IMR-90 (cell line): ENCODE measurements at regions not wholly inside any gene's neighbourhood (a gene's known extent, or its start where the extent isn't known, plus 50 kb on each side); places are given as distances from the start of the nearest gene placed in this dataset.

Source experiments
- ATAC-seq: fragments of 200-7000 bp; cut with Tn5 transposase; 2 replicates; pipeline ENCODE4 v1.9.1; 2020; ENCODE audit warnings: low read depth, mild to moderate bottlenecking, moderate library complexity
- BruUV-seq: library from RNA; stranded (reverse); fragments of 400-500 nt; replicated peaks from 2 replicates; lab custom pipeline; 2021; lab: Mats Ljungman, UMichigan
- CTCF ChIA-PET: fragments of 300-600 bp; formaldehyde crosslinking; extraction: SDS; loops from one replicate; lab custom pipeline; 2021; ENCODE audit warnings: antibody characterized with exemption; lab: Yijun Ruan, JAX
- POLR2A ChIA-PET: fragments of 300-600 bp; sonication (Branson Sonifier 250); formaldehyde crosslinking; loops from one replicate; lab custom pipeline; 2022; ENCODE audit warnings: antibody characterized with exemption; ENCODE audit not compliant: unreplicated experiment; lab: Charles Lee
- DNase-seq: peaks from one replicate; pipeline ENCODE4 v3.0.0; 2013
- H2AFZ ChIP-seq: replicated peaks from 2 replicates; pipeline ENCODE3; 2013; ENCODE audit warnings: low read length, mild to moderate bottlenecking; ENCODE audit not compliant: poor library complexity
- H2AK5ac ChIP-seq: 2 replicates; pipeline ENCODE4 v1.6.1; 2013; ENCODE audit warnings: low read depth, low read length, inconsistent platforms
- H2AK9ac ChIP-seq: replicated peaks from 2 replicates; pipeline ENCODE3; 2013; ENCODE audit warnings: mild to moderate bottlenecking, low read depth, low read length, moderate library complexity; ENCODE audit not compliant: poor library complexity
- H2BK120ac ChIP-seq: 2 replicates; pipeline ENCODE4 v1.6.1; 2013; ENCODE audit warnings: low read depth, low read length, inconsistent platforms
- H2BK15ac ChIP-seq: 3 replicates; pipeline ENCODE4 v1.6.1; 2013; ENCODE audit warnings: low read depth, low read length, inconsistent platforms
- H2BK20ac ChIP-seq: 2 replicates; pipeline ENCODE4 v1.6.1; 2013; ENCODE audit warnings: low read depth, mild to moderate bottlenecking, inconsistent platforms, low read length, moderate library complexity
- H2BK5ac ChIP-seq: 2 replicates; pipeline ENCODE4 v1.6.1; 2013; ENCODE audit warnings: mild to moderate bottlenecking, low read depth, low read length, inconsistent platforms; ENCODE audit not compliant: poor library complexity, severe bottlenecking
- H3K14ac ChIP-seq: replicated peaks from 2 replicates; pipeline ENCODE4 v1.6.1; 2013; ENCODE audit warnings: low read depth, low read length, inconsistent platforms
- H3K18ac ChIP-seq: 2 replicates; pipeline ENCODE4 v1.6.1; 2013; ENCODE audit warnings: low read depth, low read length, control low read depth
- H3K23ac ChIP-seq: 2 replicates; pipeline ENCODE4 v1.6.1; 2013; ENCODE audit warnings: low read depth, low read length, inconsistent platforms
- H3K27ac ChIP-seq: 2 replicates; pipeline ENCODE4 v1.5.1; 2013; ENCODE audit warnings: mild to moderate bottlenecking, control low read depth, low read length; ENCODE audit not compliant: insufficient read depth
- H3K27me3 ChIP-seq: 2 replicates; pipeline ENCODE4 v1.6.1; 2013; ENCODE audit warnings: low read length; ENCODE audit not compliant: control insufficient read depth, insufficient read depth
- H3K36me3 ChIP-seq: 2 replicates; pipeline ENCODE4 v1.6.1; 2013; ENCODE audit warnings: low read length, mixed read lengths; ENCODE audit not compliant: control insufficient read depth, insufficient read depth
- H3K4ac ChIP-seq: 2 replicates; pipeline ENCODE4 v1.6.1; 2013; ENCODE audit warnings: low read depth, low read length, inconsistent platforms
- H3K4me1 ChIP-seq: 2 replicates; pipeline ENCODE4 v1.6.1; 2013; ENCODE audit warnings: low read length, mixed read lengths; ENCODE audit not compliant: control insufficient read depth, insufficient read depth
- H3K4me2 ChIP-seq: 2 replicates; pipeline ENCODE4 v1.6.1; 2013; ENCODE audit warnings: low read depth, mild to moderate bottlenecking, control low read depth, low read length, moderate library complexity
- H3K4me3 ChIP-seq: 2 replicates; pipeline ENCODE4 v1.5.1; 2013; ENCODE audit warnings: low read depth, mild to moderate bottlenecking, control low read depth, low read length, moderate library complexity; ENCODE audit not compliant: insufficient read depth
- H3K56ac ChIP-seq: 2 replicates; pipeline ENCODE4 v1.6.1; 2013; ENCODE audit warnings: low read length, inconsistent platforms; ENCODE audit not compliant: insufficient read depth; ENCODE audit errors: extremely low read depth
- H3K79me1 ChIP-seq, 2 experiments: 2 replicates each; pipeline ENCODE4 v1.6.1; 2013; ENCODE audit warnings: low read length in 2 of 2, inconsistent platforms in 1 of 2, low read depth in 1 of 2
- H3K9ac ChIP-seq: 2 replicates; pipeline ENCODE4 v1.6.1; 2013; ENCODE audit warnings: low read depth, low read length, control low read depth
- H3K9me1 ChIP-seq: 2 replicates; pipeline ENCODE4 v1.6.1; 2013; ENCODE audit warnings: low read length, inconsistent platforms; ENCODE audit not compliant: insufficient read depth
- H3K9me3 ChIP-seq: 2 replicates; pipeline ENCODE4 v1.6.1; 2013; ENCODE audit warnings: low read length; ENCODE audit not compliant: control insufficient read depth, insufficient read depth
- H4K20me1 ChIP-seq: 2 replicates; pipeline ENCODE4 v1.6.1; 2013; ENCODE audit warnings: low read length, inconsistent platforms; ENCODE audit not compliant: insufficient read depth
- H4K5ac ChIP-seq: 2 replicates; pipeline ENCODE4 v1.6.1; 2013; ENCODE audit warnings: mild to moderate bottlenecking, low read depth, low read length, control low read depth
- H4K8ac ChIP-seq, 2 experiments: 2 replicates each; pipeline ENCODE4 v1.6.1; 2013; ENCODE audit warnings: low read depth in 2 of 2, low read length in 2 of 2, control low read depth in 1 of 2, inconsistent platforms in 1 of 2
- H4K91ac ChIP-seq: 2 replicates; pipeline ENCODE4 v1.6.1; 2013; ENCODE audit warnings: low read depth, low read length, inconsistent platforms; ENCODE audit not compliant: insufficient read depth
- BHLHE40 ChIP-seq: fragments of 150-350 bp; IDR thresholded peaks from 2 replicates; pipeline ENCODE4 v1.6.1; 2016; ENCODE audit warnings: mild to moderate bottlenecking, low read depth, low read length
- FOS ChIP-seq: fragments of 150-350 bp; IDR thresholded peaks from 2 replicates; pipeline ENCODE4 v1.6.1; 2016; ENCODE audit warnings: low read depth, low read length
- MXI1 ChIP-seq: IDR thresholded peaks from 2 replicates; pipeline ENCODE4 v1.6.1; 2012; ENCODE audit warnings: low read depth, mild to moderate bottlenecking, low read length, moderate library complexity, borderline replicate concordance
- POLR2A ChIP-seq: IDR thresholded peaks from 2 replicates; pipeline ENCODE4 v1.6.1; 2012; ENCODE audit warnings: mild to moderate bottlenecking, low read depth, low read length
- RAD21 ChIP-seq: IDR thresholded peaks from 2 replicates; pipeline ENCODE4 v1.6.1; 2012; ENCODE audit warnings: low read length, improper control_type of control experiment
- WGBS, 2 experiments: methylation state at CpG; one replicate each; pipeline versions ENCODE4 v1.1.5 to v1.1.7; 2013; ENCODE audit warnings: missing lambda C conversion rate in 2 of 2; ENCODE audit not compliant: insufficient read length in 1 of 2; ENCODE audit errors: extremely low coverage in 2 of 2; 5-methylcytosine and 5-hydroxymethylcytosine counted together
- dilution Hi-C: fragments of 300-500 bp; cut with HindIII; formaldehyde crosslinking; loops from one replicate; pipeline ENCODE4 v1.14.3; 2018; ENCODE audit warnings: low sequenced_read_pairs; ENCODE audit not compliant: unreplicated experiment
- in situ Hi-C: fragments of 300-500 bp; cut with MboI; formaldehyde crosslinking; loops from 3 replicates; pipeline ENCODE4 v1.14.3; 2019; ENCODE audit warnings: low sequenced_read_pairs, inconsistent platforms, mixed read lengths
- intact Hi-C: fragments of 100-400 bp; cut with micrococcal nuclease; formaldehyde crosslinking; loops from 2 replicates; pipeline ENCODE4 v1.10.0; 2022
- TF ChIP-seq, protein P1 (sequence below): fragments of 150-350 bp; IDR thresholded peaks from 2 replicates; pipeline ENCODE4 v1.6.1; 2017; ENCODE audit warnings: mild to moderate bottlenecking, antibody characterized with exemption, low read length, low read depth
- TF ChIP-seq, protein P2 (sequence below): conservative IDR thresholded peaks from 2 replicates; pipeline ENCODE4 v1.5.1; 2012; ENCODE audit warnings: mild to moderate bottlenecking, low read depth, low read length, improper control_type of control experiment
- TF ChIP-seq, protein P3 (sequence below): fragments of 150-350 bp; IDR thresholded peaks from 2 replicates; pipeline ENCODE4 v1.6.1; 2016; ENCODE audit warnings: low read depth, mild to moderate bottlenecking, low read length, moderate library complexity, borderline replicate concordance

DNA sequence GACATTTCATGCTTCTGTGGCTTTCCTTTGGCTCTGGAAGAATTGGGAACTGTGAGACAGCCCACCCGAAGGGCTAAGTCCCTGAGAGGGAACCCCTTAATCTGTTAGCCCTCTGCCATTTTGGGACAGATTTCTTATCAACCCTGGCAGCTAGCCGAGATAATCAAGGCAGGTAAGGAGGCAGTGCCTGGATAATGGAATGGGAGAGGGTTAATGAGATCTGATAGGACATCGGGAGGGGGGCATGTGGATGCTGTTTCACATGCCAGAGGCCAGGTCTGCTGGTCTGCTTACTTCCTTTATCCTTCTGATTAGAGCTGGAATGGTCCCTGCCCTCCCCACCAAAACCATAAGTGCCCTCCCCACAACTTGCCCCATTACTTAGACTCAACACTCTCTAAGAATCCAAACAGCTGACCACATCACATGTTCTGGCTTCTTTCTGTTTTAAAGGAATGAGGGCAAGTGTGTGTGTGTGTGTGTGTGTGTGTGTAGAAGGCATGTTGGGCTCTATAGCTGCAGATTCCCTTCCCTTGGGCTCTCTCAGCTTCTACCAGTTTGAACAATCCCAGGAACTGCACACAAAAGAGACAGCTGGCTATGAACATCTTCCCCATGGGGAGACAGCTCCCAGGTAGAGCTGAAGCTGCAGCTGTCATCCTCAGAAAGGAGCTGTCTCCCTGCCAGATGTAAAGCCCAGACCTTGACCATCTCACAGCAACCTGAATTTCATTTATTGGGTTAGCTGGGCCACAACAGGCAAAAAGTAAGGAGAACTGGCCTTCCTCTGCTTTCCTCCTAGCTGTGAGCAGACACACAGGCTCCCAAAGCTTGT, 221.3 kb downstream of the PIK3R1 start (continued):
- no peak for TF ChIP-seq FOS

DNA sequence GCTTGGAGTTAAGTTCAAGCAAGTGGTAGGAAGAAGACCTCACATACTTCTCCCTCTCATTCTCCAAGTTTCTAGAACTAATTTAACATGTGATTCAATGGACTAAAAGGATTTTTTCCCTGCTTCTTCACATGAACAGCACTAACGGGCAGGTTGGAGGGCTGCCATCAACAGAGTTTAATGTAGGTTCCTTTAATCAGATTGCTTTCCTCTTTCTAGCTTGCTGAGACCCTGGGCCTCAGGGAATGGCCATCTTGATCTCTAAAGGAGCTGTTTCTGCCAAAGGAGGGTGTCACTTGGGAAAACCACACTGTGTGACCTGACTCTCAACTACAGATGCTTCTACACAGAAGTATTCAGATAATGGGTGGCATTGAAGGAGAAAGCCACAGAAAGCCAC, 223.3 kb downstream of the PIK3R1 start:
- peaks cover 7% of the 10 kb centered on the region; the same call in 1 of the 2 replicates for H3K4me1 ChIP-seq
- no peak overlapping the region for H3K23ac ChIP-seq
- H3K18ac ChIP-seq: peak overlapping the region; percentile 60; the same call in 1 of the 2 replicates
- no peak overlapping the region for H2BK20ac ChIP-seq
- no peaks in the 10 kb centered on the region for H3K9me3 ChIP-seq
- peaks cover 8% of the 10 kb centered on the region; the same call in 1 of the 2 replicates for H3K9me1 ChIP-seq
- no peak overlapping the region for H3K4ac ChIP-seq
- no peak overlapping the region for H3K27ac ChIP-seq
- dilution Hi-C loops (no loop called here), intact Hi-C loops (no loop called here), in situ Hi-C loops (no loop called here)
- no peak overlapping the region for H2BK5ac ChIP-seq
- no peaks in the 10 kb centered on the region for H3K36me3 ChIP-seq
- no peak overlapping the region for H4K8ac ChIP-seq
- H3K4me2 ChIP-seq: no peak overlapping the region
- ATAC-seq: no peak
- no peak overlapping the region for H3K4me3 ChIP-seq
- no peaks in the 10 kb centered on the region for H3K79me1 ChIP-seq
- no peak overlapping the region for H2AFZ ChIP-seq
- H2BK120ac ChIP-seq: peak overlapping the region; percentile 16
- H3K27me3 ChIP-seq: no peaks in the 10 kb centered on the region
- no peak overlapping the region for H4K5ac ChIP-seq
- no peak for DNase-seq
- TF ChIP-seq, protein P1, sequence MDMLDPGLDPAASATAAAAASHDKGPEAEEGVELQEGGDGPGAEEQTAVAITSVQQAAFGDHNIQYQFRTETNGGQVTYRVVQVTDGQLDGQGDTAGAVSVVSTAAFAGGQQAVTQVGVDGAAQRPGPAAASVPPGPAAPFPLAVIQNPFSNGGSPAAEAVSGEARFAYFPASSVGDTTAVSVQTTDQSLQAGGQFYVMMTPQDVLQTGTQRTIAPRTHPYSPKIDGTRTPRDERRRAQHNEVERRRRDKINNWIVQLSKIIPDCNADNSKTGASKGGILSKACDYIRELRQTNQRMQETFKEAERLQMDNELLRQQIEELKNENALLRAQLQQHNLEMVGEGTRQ: no peak
- TF ChIP-seq MXI1 (no peak), BHLHE40 (no peak), POLR2A (no peak), RAD21 (no peak)
- TF ChIP-seq, protein P2, sequence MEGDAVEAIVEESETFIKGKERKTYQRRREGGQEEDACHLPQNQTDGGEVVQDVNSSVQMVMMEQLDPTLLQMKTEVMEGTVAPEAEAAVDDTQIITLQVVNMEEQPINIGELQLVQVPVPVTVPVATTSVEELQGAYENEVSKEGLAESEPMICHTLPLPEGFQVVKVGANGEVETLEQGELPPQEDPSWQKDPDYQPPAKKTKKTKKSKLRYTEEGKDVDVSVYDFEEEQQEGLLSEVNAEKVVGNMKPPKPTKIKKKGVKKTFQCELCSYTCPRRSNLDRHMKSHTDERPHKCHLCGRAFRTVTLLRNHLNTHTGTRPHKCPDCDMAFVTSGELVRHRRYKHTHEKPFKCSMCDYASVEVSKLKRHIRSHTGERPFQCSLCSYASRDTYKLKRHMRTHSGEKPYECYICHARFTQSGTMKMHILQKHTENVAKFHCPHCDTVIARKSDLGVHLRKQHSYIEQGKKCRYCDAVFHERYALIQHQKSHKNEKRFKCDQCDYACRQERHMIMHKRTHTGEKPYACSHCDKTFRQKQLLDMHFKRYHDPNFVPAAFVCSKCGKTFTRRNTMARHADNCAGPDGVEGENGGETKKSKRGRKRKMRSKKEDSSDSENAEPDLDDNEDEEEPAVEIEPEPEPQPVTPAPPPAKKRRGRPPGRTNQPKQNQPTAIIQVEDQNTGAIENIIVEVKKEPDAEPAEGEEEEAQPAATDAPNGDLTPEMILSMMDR: no peak
- TF ChIP-seq, protein P3, sequence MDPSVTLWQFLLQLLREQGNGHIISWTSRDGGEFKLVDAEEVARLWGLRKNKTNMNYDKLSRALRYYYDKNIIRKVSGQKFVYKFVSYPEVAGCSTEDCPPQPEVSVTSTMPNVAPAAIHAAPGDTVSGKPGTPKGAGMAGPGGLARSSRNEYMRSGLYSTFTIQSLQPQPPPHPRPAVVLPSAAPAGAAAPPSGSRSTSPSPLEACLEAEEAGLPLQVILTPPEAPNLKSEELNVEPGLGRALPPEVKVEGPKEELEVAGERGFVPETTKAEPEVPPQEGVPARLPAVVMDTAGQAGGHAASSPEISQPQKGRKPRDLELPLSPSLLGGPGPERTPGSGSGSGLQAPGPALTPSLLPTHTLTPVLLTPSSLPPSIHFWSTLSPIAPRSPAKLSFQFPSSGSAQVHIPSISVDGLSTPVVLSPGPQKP: no peak
- no peak overlapping the region for H3K9ac ChIP-seq
- H2AK9ac ChIP-seq: no peak overlapping the region
- H3K14ac ChIP-seq: no peak overlapping the region
- no TSS peak for BruUV-seq
- ChIA-PET POLR2A (no interaction called here), CTCF (no interaction called here)
- no peaks in the 10 kb centered on the region for H4K20me1 ChIP-seq
- no peak overlapping the region for H4K91ac ChIP-seq
- no peak overlapping the region for H2AK5ac ChIP-seq
- no CpG with 5 or more reads among the region's 1 CpG for WGBS, 2 experiments
- no peak overlapping the region for H2BK15ac ChIP-seq
- no peak overlapping the region for H3K56ac ChIP-seq
